ENCODE measurements at regions not wholly inside any gene's neighbourhood (a gene's known extent, or its start where the extent isn't known, plus 50 kb on each side); places are given as distances from the start of the nearest gene placed in this dataset.

DNA sequence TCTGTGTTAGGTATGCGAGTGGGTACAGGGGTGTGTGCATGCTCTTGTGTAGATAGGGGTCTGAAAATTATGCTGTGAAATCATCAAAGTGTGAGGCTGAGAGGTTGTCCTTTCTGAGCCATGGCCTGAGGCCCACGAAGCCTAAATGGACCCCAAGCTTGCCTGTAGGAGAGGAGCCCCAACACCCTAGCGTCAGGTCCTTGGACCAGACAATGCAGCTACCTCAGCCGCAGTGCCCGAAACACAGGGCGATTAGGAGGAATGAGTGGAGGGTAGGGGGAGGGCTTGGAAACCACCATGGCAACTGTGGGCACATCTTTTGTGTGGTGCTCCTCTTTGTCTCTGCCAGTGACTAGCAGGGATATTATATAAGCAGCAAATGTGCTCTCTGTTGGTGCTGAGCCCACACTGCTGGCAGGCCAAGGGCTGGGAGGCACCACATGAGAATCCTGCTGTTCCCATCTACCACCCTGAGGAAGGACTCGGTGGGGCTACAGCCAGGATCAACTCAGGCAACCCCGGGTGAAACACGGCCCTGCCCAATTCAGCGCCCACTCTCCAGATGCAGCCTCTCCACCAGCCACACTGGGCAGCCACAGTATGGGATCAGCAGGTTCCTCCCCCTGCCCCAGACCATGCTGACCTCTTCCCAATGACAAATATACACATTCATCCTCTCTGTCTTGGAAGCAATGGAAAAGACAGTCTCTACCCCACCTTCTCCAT is 84.6 kb upstream of the FSTL4 start (continued):
- TF ChIP-seq, protein P1, sequence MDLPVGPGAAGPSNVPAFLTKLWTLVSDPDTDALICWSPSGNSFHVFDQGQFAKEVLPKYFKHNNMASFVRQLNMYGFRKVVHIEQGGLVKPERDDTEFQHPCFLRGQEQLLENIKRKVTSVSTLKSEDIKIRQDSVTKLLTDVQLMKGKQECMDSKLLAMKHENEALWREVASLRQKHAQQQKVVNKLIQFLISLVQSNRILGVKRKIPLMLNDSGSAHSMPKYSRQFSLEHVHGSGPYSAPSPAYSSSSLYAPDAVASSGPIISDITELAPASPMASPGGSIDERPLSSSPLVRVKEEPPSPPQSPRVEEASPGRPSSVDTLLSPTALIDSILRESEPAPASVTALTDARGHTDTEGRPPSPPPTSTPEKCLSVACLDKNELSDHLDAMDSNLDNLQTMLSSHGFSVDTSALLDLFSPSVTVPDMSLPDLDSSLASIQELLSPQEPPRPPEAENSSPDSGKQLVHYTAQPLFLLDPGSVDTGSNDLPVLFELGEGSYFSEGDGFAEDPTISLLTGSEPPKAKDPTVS (IDR thresholded peaks at IDR 0.05; ENCODE audit: low read depth, low read length), result no peak
- TF ChIP-seq EGR1 (IDR thresholded peaks at IDR 0.05; ENCODE audit: borderline replicate concordance in 1 of 2, low read depth in 2 of 2, low read length in 2 of 2) (no peak), YBX1 (IDR thresholded peaks at IDR 0.05) (no peak), HDAC2 (IDR thresholded peaks at IDR 0.05) (no peak), GATAD2B (conservative IDR thresholded peaks at IDR 0.05; ENCODE audit: low read depth) (no peak), MYB (IDR thresholded peaks at IDR 0.05; ENCODE audit: borderline replicate concordance, low read depth, low read length) (no peak), SUPT20H (IDR thresholded peaks at IDR 0.05; ENCODE audit: borderline replicate concordance, control insufficient read depth, low read depth, low read length) (no peak), ATF7 (IDR thresholded peaks at IDR 0.05; ENCODE audit: low read depth) (no peak)
- TF ChIP-seq, protein P2, sequence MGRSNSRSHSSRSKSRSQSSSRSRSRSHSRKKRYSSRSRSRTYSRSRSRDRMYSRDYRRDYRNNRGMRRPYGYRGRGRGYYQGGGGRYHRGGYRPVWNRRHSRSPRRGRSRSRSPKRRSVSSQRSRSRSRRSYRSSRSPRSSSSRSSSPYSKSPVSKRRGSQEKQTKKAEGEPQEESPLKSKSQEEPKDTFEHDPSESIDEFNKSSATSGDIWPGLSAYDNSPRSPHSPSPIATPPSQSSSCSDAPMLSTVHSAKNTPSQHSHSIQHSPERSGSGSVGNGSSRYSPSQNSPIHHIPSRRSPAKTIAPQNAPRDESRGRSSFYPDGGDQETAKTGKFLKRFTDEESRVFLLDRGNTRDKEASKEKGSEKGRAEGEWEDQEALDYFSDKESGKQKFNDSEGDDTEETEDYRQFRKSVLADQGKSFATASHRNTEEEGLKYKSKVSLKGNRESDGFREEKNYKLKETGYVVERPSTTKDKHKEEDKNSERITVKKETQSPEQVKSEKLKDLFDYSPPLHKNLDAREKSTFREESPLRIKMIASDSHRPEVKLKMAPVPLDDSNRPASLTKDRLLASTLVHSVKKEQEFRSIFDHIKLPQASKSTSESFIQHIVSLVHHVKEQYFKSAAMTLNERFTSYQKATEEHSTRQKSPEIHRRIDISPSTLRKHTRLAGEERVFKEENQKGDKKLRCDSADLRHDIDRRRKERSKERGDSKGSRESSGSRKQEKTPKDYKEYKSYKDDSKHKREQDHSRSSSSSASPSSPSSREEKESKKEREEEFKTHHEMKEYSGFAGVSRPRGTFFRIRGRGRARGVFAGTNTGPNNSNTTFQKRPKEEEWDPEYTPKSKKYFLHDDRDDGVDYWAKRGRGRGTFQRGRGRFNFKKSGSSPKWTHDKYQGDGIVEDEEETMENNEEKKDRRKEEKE (IDR thresholded peaks at IDR 0.05), result no peak
